ENCODE measurements at regions not wholly inside any gene's neighbourhood (a gene's known extent, or its start where the extent isn't known, plus 50 kb on each side); places are given as distances from the start of the nearest gene placed in this dataset.

DNA sequence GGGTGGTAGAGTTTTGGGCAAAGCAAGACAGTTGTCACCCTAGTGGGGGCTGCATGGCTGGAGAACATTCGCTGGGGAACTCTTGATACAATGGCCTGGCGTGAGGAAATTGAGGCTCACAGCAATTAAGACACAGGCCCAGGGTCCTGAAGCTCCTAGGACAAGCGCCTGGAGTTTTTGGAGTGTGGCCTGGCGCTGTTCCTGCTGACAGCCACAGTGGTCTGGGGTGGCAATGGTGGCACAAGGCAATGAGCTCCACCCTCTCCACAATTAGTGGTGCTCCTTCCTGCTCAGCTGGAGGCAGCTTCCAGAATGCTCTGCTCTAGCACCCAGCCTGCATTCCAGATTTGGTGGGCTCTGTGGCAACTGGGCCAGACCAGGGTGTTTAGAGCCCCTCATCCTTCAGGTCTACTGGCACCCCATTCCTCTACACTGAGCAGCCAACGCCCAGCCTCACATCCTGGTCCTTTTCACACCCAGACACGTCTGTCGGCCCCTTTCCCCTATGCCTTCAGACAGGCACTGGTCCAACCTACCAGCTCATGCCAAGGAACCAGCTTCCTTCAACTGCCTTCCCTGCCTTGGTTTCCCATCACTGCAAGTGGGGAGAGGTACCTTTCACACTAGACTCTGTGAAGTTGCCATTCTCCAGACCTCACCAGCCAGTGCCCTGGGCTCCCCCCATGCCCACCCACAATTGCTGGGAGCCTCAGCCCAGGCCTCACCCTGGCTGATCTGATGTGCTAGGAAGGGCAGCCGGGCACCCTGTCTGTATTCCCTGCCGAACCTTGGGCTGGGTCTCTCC lies 138.1 kb upstream of the COL5A1 start:
- TF ChIP-seq ERF (CRISPR knock-in tag; IDR thresholded peaks at IDR 0.05) (no peak), ZNF384 (IDR thresholded peaks at IDR 0.05; ENCODE audit: low read depth, low read length) (no peak), ZNF12 (CRISPR knock-in tag; IDR thresholded peaks at IDR 0.05) (no peak), GTF2F1 (IDR thresholded peaks at IDR 0.05; ENCODE audit: low read depth, low read length) (no peak), ZNF830 (CRISPR knock-in tag; IDR thresholded peaks at IDR 0.05) (no peak), MYNN (IDR thresholded peaks at IDR 0.05) (no peak), MYNN (CRISPR knock-in tag; IDR thresholded peaks at IDR 0.05) (no peak), BHLHE40 (IDR thresholded peaks at IDR 0.05; ENCODE audit: low read length) (no peak), ZNF584 (CRISPR knock-in tag; IDR thresholded peaks at IDR 0.05; ENCODE audit: low read depth) (no peak), SP1 (CRISPR knock-in tag; IDR thresholded peaks at IDR 0.05) (no peak), TOE1 (IDR thresholded peaks at IDR 0.05; ENCODE audit: borderline replicate concordance) (no peak), TOE1 (CRISPR knock-in tag; IDR thresholded peaks at IDR 0.05; ENCODE audit: borderline replicate concordance, low read depth) (no peak)
- TF ChIP-seq, protein P1, sequence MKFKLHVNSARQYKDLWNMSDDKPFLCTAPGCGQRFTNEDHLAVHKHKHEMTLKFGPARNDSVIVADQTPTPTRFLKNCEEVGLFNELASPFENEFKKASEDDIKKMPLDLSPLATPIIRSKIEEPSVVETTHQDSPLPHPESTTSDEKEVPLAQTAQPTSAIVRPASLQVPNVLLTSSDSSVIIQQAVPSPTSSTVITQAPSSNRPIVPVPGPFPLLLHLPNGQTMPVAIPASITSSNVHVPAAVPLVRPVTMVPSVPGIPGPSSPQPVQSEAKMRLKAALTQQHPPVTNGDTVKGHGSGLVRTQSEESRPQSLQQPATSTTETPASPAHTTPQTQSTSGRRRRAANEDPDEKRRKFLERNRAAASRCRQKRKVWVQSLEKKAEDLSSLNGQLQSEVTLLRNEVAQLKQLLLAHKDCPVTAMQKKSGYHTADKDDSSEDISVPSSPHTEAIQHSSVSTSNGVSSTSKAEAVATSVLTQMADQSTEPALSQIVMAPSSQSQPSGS (CRISPR knock-in tag; IDR thresholded peaks at IDR 0.05) = no peak
- TF ChIP-seq, protein P2, sequence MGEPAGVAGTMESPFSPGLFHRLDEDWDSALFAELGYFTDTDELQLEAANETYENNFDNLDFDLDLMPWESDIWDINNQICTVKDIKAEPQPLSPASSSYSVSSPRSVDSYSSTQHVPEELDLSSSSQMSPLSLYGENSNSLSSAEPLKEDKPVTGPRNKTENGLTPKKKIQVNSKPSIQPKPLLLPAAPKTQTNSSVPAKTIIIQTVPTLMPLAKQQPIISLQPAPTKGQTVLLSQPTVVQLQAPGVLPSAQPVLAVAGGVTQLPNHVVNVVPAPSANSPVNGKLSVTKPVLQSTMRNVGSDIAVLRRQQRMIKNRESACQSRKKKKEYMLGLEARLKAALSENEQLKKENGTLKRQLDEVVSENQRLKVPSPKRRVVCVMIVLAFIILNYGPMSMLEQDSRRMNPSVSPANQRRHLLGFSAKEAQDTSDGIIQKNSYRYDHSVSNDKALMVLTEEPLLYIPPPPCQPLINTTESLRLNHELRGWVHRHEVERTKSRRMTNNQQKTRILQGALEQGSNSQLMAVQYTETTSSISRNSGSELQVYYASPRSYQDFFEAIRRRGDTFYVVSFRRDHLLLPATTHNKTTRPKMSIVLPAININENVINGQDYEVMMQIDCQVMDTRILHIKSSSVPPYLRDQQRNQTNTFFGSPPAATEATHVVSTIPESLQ (CRISPR knock-in tag; IDR thresholded peaks at IDR 0.05) = no peak
- TF ChIP-seq, protein P3, sequence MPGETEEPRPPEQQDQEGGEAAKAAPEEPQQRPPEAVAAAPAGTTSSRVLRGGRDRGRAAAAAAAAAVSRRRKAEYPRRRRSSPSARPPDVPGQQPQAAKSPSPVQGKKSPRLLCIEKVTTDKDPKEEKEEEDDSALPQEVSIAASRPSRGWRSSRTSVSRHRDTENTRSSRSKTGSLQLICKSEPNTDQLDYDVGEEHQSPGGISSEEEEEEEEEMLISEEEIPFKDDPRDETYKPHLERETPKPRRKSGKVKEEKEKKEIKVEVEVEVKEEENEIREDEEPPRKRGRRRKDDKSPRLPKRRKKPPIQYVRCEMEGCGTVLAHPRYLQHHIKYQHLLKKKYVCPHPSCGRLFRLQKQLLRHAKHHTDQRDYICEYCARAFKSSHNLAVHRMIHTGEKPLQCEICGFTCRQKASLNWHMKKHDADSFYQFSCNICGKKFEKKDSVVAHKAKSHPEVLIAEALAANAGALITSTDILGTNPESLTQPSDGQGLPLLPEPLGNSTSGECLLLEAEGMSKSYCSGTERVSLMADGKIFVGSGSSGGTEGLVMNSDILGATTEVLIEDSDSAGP (CRISPR knock-in tag; IDR thresholded peaks at IDR 0.05) = no peak
